Stimulated activated CD4-positive, alpha-beta T cell treated with anti-CD3 and anti-CD28 coated beads, Interleukin-1b, Interleukin-23, amount 100 ng/mL, for 24 hours (primary cell): ENCODE measurements at regions not wholly inside any gene's neighbourhood (a gene's known extent, or its start where the extent isn't known, plus 50 kb on each side); places are given as distances from the start of the nearest gene placed in this dataset.

Experiments
- DNase-seq, 4 experiments: peaks; one replicate each; pipeline ENCODE4 v3.0.0-alpha.2; 2020; ENCODE audit warnings: low read depth in 4 of 4, low spot score in 1 of 4

DNA sequence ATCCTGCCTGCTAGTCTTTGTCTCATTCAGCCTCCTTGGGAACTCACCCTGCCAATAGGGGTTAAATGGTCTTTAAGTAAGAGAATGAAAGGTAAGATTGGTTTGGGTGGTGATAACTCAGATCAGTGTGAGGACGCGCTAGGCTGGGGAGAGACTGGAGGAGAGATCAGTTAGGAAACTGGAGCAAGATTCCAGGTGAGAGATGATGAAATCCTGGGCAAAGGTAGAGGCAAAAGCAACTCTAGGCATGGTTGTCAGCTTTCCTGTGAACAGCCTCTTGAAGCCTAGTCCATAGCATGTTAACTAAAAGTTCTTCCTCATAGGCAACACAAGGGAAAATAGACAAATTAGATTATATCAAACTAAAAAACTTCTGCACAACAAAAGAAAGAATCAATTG lies 145.2 kb upstream of the ANKRD28 start:
- no peak for DNase-seq

DNA sequence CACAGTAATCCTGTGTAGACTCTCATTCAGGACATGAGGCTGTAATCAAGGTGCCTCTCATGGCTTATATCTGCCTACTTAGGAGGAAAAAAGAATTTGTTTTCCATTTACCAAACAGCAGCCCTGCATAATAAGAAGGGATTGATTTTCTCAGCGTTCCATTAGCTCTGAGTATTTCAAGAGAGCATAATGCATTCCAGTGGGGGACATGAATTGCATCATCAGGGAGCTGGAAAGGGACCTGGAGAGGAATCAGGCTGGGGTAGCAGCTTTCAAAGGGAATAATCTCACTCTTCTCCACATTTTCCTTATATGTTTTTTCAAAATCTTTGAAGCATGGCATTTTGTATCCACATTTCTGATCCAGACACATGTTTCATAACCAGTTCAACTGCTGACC lies 150.6 kb upstream of the ANKRD28 start:
- no peak for DNase-seq

DNA sequence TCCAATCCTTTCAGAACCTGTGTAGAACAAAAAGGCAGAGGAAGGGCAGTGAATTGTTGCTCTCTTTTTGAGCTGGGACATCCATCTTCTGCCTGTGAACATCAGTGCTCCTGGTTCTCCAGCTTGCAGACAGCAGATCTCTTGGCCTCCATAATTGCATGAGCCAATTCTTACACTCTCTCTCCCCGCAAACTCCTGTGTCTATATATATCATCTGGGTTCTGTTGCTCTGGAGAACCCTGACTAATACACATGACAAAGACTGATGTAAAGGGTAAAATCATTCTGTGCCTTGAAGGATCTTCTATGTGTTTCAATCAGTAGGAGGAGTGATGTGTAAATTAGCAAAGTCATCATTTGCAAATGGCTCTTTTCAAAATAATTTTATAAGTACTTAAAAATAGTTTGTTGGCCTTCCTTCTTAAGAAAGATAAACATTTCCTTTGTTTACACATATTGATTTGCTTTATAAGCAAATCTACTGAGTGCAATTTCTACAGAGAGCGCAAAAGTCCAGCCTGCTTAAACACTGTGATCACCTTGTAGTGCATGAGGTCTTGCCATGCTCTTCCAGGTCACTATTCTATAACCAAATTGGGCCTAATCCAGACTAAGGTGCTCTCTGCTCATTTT lies 154.9 kb upstream of the ANKRD28 start:
- no peak for DNase-seq

DNA sequence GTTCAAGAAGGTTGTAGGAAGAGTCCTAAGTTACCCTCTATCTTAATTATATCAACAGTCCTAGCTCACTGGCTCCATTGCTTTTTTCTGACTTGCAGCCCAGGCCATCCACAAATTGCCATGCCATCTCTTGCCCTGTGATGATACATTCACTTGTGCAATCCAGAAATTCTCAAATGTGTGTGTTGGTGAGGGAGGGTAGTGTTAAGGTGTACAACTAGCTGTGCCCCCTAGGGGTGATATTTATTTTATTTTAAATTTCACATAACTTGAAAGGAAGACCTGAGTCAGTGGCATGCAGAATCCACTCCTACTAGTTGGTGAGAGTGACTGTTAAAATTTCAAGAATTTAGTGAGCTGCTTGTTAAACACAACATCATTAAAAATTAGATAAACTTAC lies 156.1 kb upstream of the ANKRD28 start:
- DNase-seq: no peak

DNA sequence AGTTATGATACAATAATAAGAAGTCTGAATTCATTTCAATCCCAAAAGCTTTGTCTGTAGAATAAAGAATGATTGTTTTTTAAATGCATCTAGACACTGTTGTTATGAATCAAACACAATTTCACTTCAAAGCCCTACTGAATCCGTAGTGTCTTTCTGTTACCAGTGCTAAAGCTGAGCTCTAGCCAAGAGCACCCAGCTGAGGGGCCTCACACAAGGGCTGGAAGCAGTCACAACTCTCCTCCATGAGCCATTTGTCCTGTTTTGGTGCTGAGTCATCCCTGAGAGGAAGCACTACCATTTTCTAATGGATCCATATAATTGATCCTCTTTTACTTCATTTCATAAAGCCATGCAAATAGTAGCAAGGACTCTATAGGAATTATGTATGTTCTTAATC lies 158.2 kb upstream of the ANKRD28 start:
- no peak for DNase-seq

DNA sequence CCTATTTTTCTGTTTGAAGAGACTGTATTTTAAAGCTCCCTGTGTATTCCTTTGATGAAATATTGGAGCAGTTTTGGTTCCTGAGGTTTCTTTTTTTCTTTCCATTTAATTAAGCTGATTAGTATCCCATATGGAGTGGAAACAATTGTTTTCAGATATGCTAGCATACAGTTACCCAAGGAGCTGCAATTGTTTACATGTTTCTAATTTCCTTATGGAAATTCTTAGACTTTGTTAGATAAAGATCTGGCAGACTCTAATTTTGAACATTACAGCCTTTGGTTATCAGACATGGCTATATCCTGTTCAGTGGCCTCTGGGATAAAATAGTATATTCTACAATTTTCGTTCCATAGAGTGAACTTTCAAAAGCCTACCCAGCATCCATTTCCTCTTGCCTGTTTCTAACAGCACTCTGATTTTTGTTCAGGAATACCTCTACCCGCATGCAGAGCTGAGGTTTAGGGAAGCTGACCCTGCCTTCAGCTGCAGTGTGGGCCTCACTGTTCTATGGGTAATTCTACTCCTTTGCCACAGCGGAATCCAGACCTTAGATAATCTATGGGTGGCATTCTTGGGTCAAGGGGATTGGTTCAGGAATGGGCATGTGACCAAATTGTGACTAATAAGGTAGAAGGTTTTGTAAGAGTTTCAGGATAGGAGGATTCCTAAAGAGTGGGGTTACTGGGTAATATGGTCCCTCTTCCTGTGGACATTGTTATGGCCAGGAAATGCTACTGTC lies 161.1 kb upstream of the ANKRD28 start:
- DNase-seq: no peak

DNA sequence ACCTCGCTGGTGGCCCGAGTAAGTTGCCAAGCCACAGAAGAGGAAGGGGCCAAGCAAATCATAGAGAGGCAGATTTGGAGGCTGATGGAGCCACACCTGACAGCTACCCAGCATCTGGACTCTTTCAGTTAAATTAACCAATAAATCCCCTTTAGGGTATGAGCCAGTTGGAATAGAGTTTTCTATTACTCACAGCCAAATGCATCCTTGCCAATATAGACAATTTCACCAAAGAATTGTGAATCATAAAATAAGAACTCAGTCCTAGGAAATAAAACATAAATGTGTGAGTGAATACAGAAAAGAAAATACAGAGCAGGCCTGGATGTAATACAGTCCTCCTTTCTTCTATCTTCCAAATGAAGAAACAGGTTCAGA lies 161.6 kb upstream of the ANKRD28 start:
- no peak for DNase-seq

DNA sequence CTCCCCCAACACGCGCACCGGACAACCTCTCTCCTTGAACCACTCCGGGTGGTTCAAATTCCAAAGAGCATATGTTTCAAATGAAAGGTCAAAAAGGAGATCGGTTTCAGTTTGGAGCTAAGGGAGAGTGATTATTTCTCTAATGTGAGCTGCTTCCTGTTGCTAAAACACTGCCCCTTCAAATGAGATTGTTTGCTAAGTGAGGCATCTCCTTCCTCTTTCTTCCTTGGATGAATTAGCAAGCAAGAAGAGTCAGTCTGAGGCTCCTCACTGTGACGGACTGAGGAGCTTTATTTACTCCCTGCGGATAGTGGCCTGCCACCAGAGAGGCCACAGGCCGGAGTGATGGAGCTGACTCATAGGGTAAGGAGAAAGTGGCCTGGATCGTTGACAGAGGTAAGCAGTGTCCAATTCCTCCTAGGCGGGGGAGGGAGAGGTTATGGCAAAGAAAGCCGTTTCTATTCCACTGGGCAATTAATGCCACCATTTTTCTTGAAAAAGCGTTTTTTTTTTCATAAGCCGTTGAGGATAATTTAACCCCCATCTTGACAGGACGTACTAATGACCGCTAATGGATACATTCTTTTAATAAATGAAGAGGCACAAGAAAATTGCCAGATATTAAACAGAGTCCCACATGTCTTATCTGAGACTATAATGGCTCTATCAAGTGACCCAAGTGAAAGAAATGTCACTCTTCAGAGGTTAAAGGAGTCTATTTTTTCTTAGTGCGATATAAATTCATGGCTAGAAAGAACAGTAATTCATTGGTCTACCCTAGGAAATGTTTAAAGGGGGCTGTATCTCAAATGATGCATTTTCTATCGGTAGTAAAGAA lies 167.0 kb upstream of the ANKRD28 start:
- DNase-seq: no peak

DNA sequence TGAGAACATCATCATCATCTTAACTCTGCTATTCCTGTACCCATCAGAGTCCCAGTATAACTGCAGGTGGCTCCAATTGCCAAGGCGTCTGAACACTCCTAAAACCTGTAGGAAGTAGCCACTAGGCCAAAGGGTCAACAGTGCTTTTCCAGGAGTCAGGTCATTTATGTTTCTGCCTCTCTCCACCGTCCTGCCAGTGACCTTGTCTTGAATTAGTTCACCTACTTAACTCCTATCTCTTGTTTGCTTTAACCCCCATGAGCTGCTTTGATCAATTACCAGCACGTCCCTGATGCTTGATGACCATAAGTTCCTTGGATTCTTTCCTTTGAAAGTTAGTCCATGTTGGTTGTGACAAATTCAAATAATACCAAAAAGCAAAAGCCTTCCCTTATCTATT lies 169.8 kb upstream of the ANKRD28 start:
- no peak for DNase-seq

DNA sequence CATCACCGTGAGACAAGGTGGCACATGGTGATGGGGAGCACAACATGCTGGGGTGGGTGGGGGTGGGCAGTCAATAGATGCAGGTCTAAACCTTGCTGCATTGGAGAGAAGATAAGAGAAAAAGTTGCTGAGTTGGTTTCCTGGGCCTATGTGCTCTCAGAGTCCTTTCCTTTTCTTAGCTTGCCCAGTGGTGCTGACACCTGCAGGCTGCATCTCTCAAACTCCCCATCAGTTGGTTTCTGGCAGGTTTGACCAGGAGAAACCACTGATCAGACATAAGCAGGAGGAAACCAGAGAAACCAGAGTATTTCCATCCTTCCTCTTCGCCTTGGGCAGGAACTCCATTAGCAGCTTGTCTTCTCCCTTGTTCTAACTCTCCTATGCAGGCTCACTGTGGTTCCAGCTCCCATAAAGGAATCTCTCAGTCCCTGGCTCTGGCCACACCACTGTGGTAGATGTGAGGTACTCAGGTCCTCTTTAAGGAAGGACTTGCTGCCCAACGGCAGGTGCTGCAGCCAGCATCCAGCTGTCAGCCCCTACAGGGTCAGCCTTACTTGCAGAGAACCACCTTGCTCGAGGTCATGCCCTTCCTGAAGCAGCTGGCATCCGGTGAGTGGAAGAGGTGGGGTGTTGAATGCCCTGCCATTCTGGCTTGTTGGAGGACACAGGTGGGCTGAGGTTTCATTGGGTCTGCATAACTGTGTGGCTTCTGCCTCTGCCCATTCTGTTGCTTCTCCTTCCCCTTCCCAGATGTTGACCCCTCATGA lies 172.3 kb upstream of the ANKRD28 start:
- no peak for DNase-seq

DNA sequence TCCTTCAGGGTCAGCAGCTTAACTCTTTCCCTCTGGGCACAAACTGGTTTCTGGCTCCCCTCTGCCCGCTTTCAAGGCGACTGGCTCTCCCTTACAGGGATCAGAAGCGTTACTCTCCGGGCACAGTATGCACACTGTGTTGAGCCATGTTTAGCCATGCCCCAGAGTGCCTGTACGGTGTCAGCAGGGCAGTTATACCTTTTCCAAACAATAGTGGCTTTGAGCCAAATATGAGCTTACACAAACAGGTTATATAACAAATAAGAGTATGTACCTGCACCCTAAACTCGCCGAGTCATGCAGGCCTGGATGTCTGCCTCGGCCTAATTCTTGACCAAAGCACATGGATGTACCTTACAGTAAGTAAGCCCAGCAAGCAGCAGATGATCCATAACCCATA lies 175.6 kb upstream of the ANKRD28 start:
- DNase-seq: no peak

DNA sequence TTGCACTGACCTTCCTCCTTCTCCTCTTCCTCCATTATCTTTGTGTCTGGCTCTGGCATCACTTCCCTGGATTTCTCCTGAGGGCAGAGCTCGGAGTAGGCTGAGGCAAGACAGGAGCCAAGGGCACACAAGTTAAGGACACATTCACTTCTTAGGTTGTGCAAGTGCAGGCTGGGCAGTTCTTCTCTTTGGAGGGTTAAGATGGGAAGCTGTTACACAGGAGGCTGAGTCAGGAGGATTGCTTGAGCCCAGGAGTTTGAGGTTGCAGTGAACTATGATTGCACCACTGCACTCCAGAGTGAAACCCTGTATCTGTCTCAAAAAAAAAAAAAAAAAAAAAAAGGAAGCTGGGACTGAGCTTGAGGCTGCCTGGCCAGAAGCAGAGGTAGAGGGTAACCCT lies 176.2 kb upstream of the ANKRD28 start:
- no peak for DNase-seq

DNA sequence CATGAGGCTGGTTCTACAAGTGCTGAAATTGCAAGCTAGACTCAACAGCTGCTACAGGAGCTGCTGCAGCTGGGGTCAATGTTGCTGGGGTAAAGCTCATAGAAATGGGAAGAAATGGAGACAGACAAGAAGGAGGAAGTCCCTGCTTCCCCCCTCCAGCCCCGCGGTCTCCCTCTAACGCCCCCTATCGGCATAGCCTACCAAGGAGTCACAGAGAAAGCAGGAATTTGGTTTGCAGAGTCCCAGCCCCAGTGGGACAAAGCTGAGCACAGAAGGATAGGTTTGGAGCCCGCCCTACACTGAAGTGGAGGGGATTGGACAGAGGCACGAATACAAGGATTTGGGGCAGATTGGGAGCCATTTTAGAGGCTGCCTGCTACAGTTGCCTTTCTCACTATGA lies 176.9 kb upstream of the ANKRD28 start:
- no peak for DNase-seq

DNA sequence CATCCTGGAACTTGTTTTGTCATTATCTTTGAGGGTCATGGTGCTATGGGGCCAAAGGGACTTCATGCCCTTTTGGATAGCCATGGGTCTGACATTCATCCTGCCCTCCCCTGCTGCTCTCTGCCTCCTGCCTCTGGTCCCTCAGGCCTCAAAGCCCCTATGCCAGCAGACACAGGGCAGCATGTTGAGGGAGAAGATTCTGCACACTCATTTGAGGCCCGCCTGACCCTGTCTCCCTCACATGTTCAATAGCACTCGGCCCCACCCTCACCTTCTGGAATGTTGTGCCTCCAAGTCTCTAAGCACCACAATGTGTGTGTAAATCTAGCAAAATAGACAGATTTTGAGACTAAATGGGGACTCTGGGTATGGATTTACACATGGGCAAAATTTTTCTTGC lies 178.7 kb upstream of the ANKRD28 start:
- no peak for DNase-seq

DNA sequence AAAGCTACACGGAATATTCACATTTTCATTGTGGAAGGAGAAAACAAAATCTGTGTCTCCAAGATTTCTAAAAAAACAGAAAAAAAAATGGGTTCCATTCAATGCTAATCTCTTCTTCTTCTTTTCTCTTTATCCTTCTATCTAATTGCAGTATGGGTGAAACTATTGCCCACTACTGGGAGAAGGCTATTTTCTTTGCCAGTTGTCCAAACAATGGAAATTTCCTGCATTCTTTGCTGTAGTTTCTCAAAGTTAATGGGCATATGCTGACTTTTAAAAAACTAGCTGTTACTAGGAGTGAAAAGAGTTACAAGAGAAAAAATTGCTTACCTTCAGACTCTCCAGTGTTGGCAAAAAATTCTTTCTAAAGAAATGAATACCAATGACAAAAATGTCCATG lies 179.3 kb upstream of the ANKRD28 start:
- no peak for DNase-seq

DNA sequence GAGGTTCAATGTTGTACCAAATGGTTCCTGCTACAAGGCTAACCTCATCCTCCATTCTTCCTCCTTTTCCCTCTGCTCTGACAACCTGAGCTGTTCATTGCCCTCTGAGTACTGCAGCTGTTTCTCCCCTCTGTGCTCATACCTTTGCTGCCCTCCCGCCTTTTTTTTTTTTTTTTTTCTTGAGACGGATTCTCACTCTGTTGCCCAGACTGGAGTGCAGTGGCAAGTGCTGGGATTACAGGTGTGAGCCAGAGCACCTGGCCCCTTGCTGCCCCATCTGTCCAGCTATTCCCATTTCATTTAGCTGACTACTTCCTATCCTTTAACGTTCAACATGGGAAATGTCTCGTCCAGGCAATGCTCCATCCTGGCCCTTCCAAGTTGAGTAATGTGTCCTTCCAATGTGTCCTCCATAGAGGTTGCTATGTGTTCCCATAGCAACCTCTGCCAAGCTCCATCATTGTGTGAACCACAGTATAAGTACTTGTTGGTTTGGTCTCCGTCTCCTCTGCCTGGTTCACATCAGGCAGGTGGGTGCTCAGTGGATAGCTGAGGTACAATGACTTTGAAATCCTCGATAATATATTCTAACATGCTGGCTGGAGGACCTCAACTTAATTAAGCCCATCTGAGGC lies 179.9 kb upstream of the ANKRD28 start:
- no peak for DNase-seq

DNA sequence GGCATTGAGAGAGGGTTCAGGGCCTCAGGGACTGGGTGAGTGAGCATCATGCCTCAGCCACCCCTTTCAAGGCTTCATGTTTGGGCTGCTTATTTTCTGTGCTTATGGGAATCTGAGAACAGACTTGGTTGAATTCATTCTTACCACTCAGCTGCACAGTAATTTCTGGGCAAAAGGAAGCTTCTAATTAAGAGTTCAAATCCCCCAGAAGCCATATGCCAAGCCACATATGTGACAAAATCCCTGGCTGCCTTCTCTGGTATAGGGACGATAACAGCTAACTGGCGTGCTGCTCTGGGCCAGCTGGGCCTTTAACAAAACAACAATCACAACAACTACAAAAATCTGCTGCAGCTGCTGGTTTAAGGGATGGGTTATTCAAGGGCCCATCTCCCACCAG lies 181.0 kb upstream of the ANKRD28 start:
- no peak for DNase-seq

DNA sequence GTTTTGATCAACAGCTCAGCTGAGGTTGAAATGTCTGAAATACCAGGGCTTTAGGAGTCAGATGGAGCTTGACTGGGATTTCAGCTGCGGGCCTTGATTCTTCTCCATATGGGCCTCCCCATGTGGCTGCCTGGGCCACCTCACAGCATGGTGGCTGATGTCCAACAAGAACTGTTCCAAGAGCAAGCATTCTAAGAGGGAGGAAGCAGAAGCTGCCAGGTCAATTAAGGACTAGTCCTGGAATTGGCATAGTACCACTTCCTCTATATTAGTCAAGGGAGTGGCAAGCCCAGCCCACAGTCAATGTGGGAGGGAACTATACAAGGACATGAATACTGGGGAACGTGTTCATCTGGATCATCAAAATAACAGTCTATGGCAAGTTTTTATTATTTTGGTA lies 181.7 kb upstream of the ANKRD28 start:
- DNase-seq: no peak

DNA sequence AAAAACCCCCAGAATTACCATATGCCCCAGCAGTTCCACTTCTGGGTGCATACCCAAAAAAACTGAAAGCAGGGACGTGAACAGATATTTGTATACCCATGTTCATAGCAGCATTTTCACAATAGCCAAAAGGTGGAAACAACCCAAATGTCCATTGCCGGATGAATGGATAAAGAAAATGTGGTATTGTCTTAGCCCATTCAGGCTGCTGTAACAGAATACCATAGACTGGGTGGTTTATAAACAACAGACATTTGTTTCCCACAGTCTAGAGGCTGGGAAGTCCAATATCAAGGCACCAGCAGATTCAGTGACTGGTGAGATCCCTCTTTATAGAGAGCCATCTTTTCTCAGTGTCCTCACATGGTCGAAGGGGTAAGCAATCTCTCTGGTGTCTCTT lies 182.1 kb upstream of the ANKRD28 start:
- DNase-seq: no peak

DNA sequence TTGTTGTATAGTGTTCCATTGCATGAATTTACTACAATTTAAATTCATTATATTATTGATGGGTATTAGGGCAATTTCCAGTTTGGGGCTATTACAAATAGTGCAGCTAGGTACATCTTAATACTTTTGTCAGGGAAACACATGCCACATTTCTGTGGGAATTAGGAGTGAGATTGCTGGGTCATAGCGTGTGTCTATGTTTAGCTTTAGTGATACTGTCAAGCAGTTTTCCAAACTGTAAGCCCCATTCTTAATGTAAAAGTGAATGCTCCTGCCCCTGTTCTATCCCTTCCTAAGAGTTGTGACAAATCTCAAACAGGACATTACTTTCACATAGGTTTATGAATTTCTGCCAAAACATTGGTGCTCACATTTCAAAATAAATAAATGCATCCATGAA lies 184.5 kb upstream of the ANKRD28 start:
- DNase-seq: no peak

DNA sequence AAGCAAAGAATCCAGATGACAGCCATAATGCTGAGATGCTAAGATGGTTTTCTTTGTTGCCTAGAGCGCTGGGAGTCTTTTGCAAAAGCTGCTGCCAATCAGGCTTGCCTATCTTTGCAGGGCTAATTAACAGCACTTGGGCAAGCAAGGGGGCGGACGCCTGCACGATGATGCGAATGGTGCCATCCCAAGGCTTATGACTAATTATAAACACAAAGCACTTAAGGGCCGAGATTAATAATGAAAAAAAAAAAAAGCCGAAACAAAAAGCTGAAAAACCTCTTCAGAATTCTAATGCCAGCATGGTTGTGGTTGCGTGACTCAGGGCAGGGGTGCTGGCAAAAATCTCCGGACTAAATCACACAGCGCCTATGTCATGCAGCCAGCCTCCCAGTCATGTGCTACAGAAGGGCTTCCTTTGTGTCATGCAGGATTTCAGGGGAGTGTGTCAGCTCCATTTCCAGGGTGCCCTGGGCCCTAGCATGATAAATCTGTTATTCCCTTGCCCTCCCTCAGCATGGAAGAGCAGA lies 185.0 kb upstream of the ANKRD28 start:
- DNase-seq: no peak
